K562 (cell line): ENCODE measurements at regions not wholly inside any gene's neighbourhood (a gene's known extent, or its start where the extent isn't known, plus 50 kb on each side); places are given as distances from the start of the nearest gene placed in this dataset.

Source experiments
- ETS2 ChIP-seq: IDR thresholded peaks from 2 replicates; pipeline ENCODE4 v1.6.1; 2016; ENCODE audit warnings: borderline replicate concordance, missing genetic modification characterization, mild to moderate bottlenecking, moderate library complexity, missing compliant biosample characterization; ENCODE audit not compliant: poor library complexity, severe bottlenecking
- NFE2 ChIP-seq: IDR thresholded peaks from 2 replicates; pipeline ENCODE4 v1.6.1; 2014; ENCODE audit warnings: antibody characterized with exemption, low read depth
- PTBP1 ChIP-seq: fragments of 200-400 bp; formaldehyde crosslinking; IDR thresholded peaks from 2 replicates; pipeline ENCODE4 v1.6.1; 2017; ENCODE audit warnings: low read depth, low read length
- TCF3 ChIP-seq: sonication (generic); formaldehyde crosslinking; IDR thresholded peaks from 2 replicates; pipeline ENCODE4 v1.4.0; 2020; ENCODE audit warnings: mild to moderate bottlenecking, missing genetic modification reagents
- ZNF232 ChIP-seq: sonication (generic); formaldehyde crosslinking; IDR thresholded peaks from 2 replicates; pipeline ENCODE4 v1.8.0; 2022; ENCODE audit warnings: mild to moderate bottlenecking, missing genetic modification reagents

GRCh38 chr16:6709736-6710135 lies 622.9 kb upstream of the RBFOX1 start:
- TF ChIP-seq NFE2 (no peak), ETS2 (tag) (no peak), TCF3 (CRISPR knock-in tag) (no peak), PTBP1 (no peak), ZNF232 (CRISPR knock-in tag) (no peak)
